DOHH2 (cell line): ENCODE measurements at regions not wholly inside any gene's neighbourhood (a gene's known extent, or its start where the extent isn't known, plus 50 kb on each side); places are given as distances from the start of the nearest gene placed in this dataset.

ENCODE experiments used
- H3F3A ChIP-seq: fragments of 200-600 bp; sonication (generic), shearing (Covaris generic); 2 replicates; pipeline ENCODE4 v1.6.0; 2016; ENCODE audit warnings: antibody characterized with exemption, mild to moderate bottlenecking; ENCODE audit not compliant: control insufficient read depth, insufficient read depth
- H3K27ac ChIP-seq: fragments of 200-600 bp; sonication (generic); 2 replicates; pipeline ENCODE4 v1.5.1; 2014; ENCODE audit warnings: low read depth, mild to moderate bottlenecking, low read length, moderate library complexity
- H3K27me3 ChIP-seq: fragments of 200-600 bp; sonication (generic); 2 replicates; pipeline ENCODE4 v1.6.1; 2014; ENCODE audit warnings: mild to moderate bottlenecking, low read length, mixed read lengths; ENCODE audit not compliant: control insufficient read depth
- H3K36me3 ChIP-seq: fragments of 200-600 bp; sonication (generic); 2 replicates; pipeline ENCODE4 v1.6.1; 2014; ENCODE audit warnings: mild to moderate bottlenecking, low read length, moderate library complexity, mixed read lengths; ENCODE audit not compliant: control insufficient read depth
- H3K4me1 ChIP-seq: fragments of 200-600 bp; sonication (generic); 2 replicates; pipeline ENCODE4 v1.6.1; 2014; ENCODE audit warnings: mild to moderate bottlenecking, low read length, mixed read lengths; ENCODE audit not compliant: control insufficient read depth
- H3K4me2 ChIP-seq: fragments of 200-600 bp; sonication (generic); 2 replicates; pipeline ENCODE4 v1.6.0; 2014; ENCODE audit warnings: mild to moderate bottlenecking, low read length, moderate library complexity
- H3K4me3 ChIP-seq: fragments of 200-600 bp; sonication (generic); 2 replicates; pipeline ENCODE4 v1.5.1; 2014; ENCODE audit warnings: mild to moderate bottlenecking, low read length, mixed read lengths
- H3K79me2 ChIP-seq: fragments of 200-600 bp; sonication (generic); 2 replicates; pipeline ENCODE4 v1.6.1; 2014; ENCODE audit warnings: mild to moderate bottlenecking, low read length, mixed read lengths; ENCODE audit not compliant: control insufficient read depth
- H3K9me2 ChIP-seq: fragments of 200-600 bp; sonication (generic); replicated peaks from 2 replicates; pipeline ENCODE4 v1.6.1; 2014; ENCODE audit warnings: mild to moderate bottlenecking, low read length, mixed read lengths; ENCODE audit not compliant: control insufficient read depth
- H3K9me3 ChIP-seq: fragments of 200-600 bp; sonication (generic); 2 replicates; pipeline ENCODE4 v1.6.1; 2014; ENCODE audit warnings: antibody characterized with exemption, low read length, mixed read lengths; ENCODE audit not compliant: control insufficient read depth, insufficient read depth
- H4K20me1 ChIP-seq: fragments of 200-600 bp; sonication (generic); 2 replicates; pipeline ENCODE4 v1.6.0; 2014; ENCODE audit warnings: low read depth, mild to moderate bottlenecking, antibody characterized with exemption, low read length, moderate library complexity; ENCODE audit not compliant: control insufficient read depth, insufficient read depth
- EZH2phosphoT487 ChIP-seq: fragments of 200-600 bp; sonication (generic); IDR thresholded peaks from 2 replicates; pipeline ENCODE4 v1.6.1; 2017; ENCODE audit warnings: borderline replicate concordance, mild to moderate bottlenecking, antibody characterized with exemption, low read length, moderate library complexity, mixed read lengths
- TF ChIP-seq, protein P1 (sequence below): fragments of 200-600 bp; sonication (generic); IDR thresholded peaks from one replicate; pipeline ENCODE4 v1.5.1; 2014; ENCODE audit warnings: antibody characterized with exemption, mild to moderate bottlenecking, low read depth, low read length; ENCODE audit not compliant: poor library complexity, severe bottlenecking

DNA sequence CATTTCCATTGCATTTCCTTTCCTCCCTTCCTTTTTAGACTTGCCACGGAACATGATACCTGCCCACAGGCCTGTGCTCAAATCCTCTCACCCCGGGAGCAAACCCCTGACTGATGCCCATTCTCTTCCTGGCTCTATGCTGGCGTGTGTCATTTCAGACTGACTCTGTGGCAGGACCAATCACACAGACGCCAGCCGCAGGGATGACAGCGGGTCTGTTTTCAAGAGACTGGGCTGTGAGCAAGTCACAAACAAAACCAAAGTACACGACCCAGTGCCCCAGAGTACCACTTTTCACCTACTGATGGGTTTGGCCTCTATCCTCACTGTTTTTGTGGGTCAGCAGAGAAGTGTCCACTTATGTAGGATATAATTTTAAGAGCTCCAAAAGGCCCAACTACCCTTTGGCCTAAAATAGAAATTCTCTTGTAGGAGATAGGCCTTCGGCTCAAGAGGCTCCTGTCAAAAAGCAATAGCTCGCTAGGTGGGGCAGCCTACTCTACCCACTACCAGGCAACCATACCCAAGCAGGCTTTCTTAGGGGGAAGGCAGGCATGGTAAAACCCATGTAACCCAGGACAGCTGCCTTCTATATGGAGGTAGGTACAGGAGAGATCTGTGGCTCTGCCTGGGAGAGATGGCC is 215.7 kb downstream of the CDC5L start:
- H3F3A ChIP-seq, result no peaks in the 10 kb centered on the region
- no peaks in the 10 kb centered on the region for H3K79me2 ChIP-seq
- no peak overlapping the region for H3K4me2 ChIP-seq
- no peaks in the 10 kb centered on the region for H3K9me3 ChIP-seq
- no peaks in the 10 kb centered on the region for H3K36me3 ChIP-seq
- no peaks in the 10 kb centered on the region for H4K20me1 ChIP-seq
- H3K27ac ChIP-seq, result no peak overlapping the region
- H3K9me2 ChIP-seq, result no peaks in the 10 kb centered on the region
- H3K4me1 ChIP-seq, result no peaks in the 10 kb centered on the region
- H3K27me3 ChIP-seq, result no peaks in the 10 kb centered on the region
- TF ChIP-seq, protein P1, sequence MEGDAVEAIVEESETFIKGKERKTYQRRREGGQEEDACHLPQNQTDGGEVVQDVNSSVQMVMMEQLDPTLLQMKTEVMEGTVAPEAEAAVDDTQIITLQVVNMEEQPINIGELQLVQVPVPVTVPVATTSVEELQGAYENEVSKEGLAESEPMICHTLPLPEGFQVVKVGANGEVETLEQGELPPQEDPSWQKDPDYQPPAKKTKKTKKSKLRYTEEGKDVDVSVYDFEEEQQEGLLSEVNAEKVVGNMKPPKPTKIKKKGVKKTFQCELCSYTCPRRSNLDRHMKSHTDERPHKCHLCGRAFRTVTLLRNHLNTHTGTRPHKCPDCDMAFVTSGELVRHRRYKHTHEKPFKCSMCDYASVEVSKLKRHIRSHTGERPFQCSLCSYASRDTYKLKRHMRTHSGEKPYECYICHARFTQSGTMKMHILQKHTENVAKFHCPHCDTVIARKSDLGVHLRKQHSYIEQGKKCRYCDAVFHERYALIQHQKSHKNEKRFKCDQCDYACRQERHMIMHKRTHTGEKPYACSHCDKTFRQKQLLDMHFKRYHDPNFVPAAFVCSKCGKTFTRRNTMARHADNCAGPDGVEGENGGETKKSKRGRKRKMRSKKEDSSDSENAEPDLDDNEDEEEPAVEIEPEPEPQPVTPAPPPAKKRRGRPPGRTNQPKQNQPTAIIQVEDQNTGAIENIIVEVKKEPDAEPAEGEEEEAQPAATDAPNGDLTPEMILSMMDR, result no peak
- no peak for TF ChIP-seq EZH2phosphoT487
- H3K4me3 ChIP-seq, result no peak overlapping the region

DNA sequence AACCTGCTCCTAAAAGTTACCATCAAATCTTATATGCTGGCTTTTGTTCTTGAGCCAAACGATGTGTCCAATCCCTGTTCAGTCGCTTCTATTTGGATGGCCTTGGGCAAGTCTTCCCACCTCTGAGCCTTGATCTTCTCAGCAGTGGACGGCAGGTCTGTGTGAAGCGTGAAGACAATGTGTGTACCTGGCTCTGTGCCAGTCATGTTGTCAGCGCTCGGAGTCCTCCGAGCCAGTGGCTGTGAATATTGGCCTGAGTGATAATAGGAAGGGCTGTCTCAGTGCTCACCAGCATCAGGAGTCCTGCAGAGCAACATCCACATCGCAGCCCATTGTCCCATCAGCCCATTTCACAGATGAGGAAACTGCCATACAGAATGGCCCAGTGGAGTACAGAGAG is 219.0 kb downstream of the CDC5L start:
- no peak for TF ChIP-seq EZH2phosphoT487
- TF ChIP-seq, protein P1, result no peak
- H3K27me3 ChIP-seq, result no peaks in the 10 kb centered on the region

DNA sequence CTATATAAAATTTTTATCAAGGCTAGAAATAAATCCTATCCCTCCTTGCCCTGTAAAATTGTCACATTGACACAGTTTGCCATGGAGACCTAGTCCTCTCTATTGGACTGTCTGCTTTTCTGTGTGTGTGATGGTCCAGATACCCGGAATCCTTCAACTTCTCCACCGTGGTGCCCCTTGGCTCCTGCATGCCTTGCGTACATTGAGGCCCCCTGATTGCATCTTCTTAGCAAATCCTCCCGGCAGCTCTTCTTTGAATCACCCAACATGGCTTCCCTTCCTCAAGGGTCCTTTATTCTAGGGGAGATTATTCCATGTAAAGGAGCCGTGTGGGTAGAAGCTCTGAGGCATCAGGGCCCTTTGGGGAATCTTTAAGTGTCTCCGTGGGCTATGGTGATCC is 219.5 kb downstream of the CDC5L start:
- TF ChIP-seq, protein P1, result no peak
- no peak for TF ChIP-seq EZH2phosphoT487
- Histone ChIP-seq H3F3A (no peaks in the 10 kb centered on the region), H3K4me2 (no peak overlapping the region), H3K9me2 (no peaks in the 10 kb centered on the region), H3K4me3 (no peak overlapping the region), H3K4me1 (no peaks in the 10 kb centered on the region), H3K27ac (no peak overlapping the region), H3K36me3 (no peaks in the 10 kb centered on the region), H3K27me3 (no peaks in the 10 kb centered on the region), H3K79me2 (no peaks in the 10 kb centered on the region), H4K20me1 (no peaks in the 10 kb centered on the region), H3K9me3 (no peaks in the 10 kb centered on the region)

More for the DNA sequence above, 219.0 kb downstream of the CDC5L start:
- Histone ChIP-seq H3K4me2 (no peak overlapping the region), H3K4me3 (no peak overlapping the region), H4K20me1 (no peaks in the 10 kb centered on the region), H3K4me1 (no peaks in the 10 kb centered on the region), H3K79me2 (no peaks in the 10 kb centered on the region), H3K27ac (no peak overlapping the region), H3K36me3 (no peaks in the 10 kb centered on the region), H3F3A (no peaks in the 10 kb centered on the region), H3K9me2 (no peaks in the 10 kb centered on the region), H3K9me3 (no peaks in the 10 kb centered on the region)
